GM13977 (cell line): ENCODE measurements at regions not wholly inside any gene's neighbourhood (a gene's known extent, or its start where the extent isn't known, plus 50 kb on each side); places are given as distances from the start of the nearest gene placed in this dataset.

ENCODE experiments used
- DNase-seq: peaks from one replicate; pipeline ENCODE4 v3.0.0; 2012; ENCODE audit warnings: low spot score
- in situ Hi-C: fragments of 300-500 bp; cut with MboI; formaldehyde crosslinking; loops from one replicate; pipeline ENCODE4 v1.12.0; 2022; ENCODE audit warnings: low sequenced_read_pairs, low pct_unique_long_range_greater_than_20kb, mixed read lengths, inconsistent platforms; ENCODE audit not compliant: unreplicated experiment
- TF ChIP-seq, protein P1 (sequence below): IDR thresholded peaks from 2 replicates; pipeline ENCODE4 v1.5.1; 2012; ENCODE audit warnings: mild to moderate bottlenecking, control low read depth; ENCODE audit not compliant: insufficient read depth; ENCODE audit errors: extremely low read depth, missing control alignments

DNA sequence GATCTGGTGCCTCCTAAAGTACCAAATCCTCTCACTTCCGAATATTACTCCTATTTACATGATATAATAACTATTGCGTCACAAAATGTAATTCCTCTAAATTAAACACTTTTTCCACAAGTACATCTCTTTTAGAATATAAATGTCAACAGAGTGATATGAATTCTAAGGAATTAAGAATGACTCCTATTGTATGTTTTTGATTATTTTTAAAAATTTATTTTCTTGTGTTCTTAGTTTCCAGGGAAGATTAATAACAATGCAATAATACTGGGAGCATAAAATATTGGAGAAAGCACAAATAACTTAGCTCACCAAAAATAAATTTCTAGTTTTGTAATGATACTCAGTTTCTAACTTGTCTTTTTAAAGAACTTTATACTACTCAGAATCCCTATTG, 184.9 kb downstream of the PCDH18 start:
- DNase-seq: no peak
- TF ChIP-seq, protein P1, sequence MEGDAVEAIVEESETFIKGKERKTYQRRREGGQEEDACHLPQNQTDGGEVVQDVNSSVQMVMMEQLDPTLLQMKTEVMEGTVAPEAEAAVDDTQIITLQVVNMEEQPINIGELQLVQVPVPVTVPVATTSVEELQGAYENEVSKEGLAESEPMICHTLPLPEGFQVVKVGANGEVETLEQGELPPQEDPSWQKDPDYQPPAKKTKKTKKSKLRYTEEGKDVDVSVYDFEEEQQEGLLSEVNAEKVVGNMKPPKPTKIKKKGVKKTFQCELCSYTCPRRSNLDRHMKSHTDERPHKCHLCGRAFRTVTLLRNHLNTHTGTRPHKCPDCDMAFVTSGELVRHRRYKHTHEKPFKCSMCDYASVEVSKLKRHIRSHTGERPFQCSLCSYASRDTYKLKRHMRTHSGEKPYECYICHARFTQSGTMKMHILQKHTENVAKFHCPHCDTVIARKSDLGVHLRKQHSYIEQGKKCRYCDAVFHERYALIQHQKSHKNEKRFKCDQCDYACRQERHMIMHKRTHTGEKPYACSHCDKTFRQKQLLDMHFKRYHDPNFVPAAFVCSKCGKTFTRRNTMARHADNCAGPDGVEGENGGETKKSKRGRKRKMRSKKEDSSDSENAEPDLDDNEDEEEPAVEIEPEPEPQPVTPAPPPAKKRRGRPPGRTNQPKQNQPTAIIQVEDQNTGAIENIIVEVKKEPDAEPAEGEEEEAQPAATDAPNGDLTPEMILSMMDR: no peak
- in situ Hi-C loops: no loop called here

DNA sequence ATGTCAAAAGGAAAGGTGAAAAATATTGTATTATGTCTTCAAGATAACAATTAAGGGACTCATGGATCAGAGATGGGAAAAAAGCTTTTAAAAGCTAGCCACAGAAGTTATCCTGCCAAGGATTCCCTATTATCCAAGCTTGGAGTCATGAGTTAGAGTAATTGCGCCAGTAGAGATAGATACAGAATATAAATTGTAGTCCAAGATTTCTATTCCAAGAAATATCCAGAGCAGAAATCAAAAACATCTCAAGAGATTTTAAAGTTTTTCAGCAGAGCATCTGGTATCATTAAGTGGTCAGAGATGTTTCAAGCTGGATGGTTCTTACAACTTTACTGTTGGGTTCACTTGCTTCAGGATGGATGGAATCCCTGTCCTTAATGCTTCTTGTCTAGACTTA, 186.7 kb downstream of the PCDH18 start:
- TF ChIP-seq, protein P1: no peak

DNA sequence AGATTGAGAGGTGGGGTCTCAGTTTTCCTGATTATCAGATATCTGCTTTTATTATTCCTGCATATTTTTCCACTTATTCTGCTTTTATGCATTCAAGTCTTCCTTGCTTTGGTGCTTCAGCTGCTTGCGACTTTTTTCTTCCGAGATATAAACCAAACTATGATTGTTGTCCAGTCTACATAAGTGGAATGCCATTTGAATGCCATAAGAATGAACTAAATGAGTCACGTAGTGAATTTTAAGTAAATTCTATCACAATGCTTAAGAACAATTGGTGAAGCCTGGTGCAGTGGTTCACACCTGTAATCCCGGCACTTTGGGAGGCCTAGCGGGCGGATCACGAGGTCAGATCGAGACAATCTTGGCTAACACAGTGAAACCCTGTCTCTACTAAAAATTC, 189.1 kb downstream of the PCDH18 start:
- DNase-seq: no peak
- in situ Hi-C loops: no loop called here
- TF ChIP-seq, protein P1: no peak

More for the DNA sequence above, 186.7 kb downstream of the PCDH18 start:
- DNase-seq: no peak
- in situ Hi-C loops: no loop called here

DNA sequence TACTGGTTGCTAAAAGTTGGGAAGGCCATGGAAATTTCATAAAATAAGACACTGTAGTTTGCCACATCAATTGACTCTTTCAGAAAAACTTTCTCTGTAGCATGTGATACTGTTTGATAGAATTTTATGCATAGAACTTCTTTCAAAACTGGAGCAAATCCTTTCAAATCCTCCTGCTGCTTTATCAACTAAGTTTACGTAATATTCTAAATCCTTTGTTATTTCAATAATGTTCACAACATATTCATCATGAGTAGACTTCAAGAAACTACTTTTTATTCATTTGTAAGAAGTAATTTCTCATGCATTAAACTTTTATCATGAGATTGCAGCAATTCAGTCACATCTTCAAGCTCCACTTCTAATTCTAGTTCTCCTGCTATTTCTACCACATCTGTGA, 199.3 kb downstream of the PCDH18 start:
- no peak for DNase-seq
- TF ChIP-seq, protein P1: no peak
- in situ Hi-C loops: no loop called here

DNA sequence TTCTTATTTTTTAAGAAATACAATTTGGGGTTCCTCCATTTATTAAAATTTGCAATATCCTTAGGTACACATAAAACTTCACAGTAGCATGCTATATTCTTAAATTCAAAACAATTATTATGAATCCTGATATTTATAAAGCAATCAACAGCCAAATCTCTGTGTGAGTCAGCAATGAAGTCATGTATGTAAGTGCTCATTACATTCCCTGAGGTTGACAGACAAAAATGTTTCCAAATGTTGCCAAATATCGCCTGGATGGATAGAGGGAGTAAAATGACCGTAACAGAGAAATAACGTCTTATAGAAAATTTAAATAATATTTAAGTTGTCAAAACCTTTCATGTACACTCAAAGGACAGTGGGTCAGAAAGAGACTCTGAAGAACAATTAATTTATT, 220.0 kb downstream of the PCDH18 start:
- TF ChIP-seq, protein P1: no peak
- no peak for DNase-seq
- in situ Hi-C loops: no loop called here

DNA sequence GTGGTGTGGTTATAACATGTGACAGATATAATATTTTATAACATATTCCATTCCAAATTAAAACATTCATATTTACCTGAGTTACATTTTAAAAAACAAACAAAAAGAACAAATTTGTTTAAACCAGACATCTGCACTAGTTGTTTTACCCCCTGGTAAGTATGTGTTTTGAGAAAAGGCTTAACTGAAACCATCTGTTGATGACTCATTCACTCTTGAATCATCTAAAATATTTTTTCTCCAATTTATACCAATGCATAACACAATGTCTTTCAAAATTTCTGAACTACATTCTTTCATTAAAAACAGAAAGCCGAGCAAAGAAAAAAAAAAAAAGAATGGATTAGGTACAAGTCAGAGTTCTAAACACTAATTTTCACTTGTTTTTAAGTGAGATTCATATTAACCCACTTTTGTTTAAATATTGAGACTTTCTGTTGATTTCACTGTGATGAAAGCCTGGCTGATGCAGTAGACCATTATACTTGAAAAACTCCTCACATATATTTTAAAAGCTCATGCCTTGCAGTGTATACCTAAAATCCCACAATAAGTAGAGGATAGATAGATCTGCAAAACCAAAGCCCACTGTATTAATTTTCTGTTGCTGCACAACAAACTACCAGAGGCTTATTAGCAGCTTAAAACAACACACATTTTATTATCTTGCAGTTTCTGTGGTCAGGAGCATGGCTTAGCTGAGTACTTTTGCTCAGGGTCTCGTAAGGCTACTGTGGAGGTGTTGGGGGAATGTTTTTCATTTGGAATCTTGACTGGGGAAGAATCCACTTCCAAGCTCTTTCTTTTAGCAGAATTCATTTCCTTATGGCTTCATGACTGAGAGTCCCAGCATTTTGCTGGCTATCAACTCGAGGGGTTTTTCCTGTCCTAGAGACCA, 221.5 kb downstream of the PCDH18 start:
- in situ Hi-C loops: no loop called here
- TF ChIP-seq, protein P1: no peak
- no peak for DNase-seq
